LNCAP (cell line): ENCODE measurements at regions not wholly inside any gene's neighbourhood (a gene's known extent, or its start where the extent isn't known, plus 50 kb on each side); places are given as distances from the start of the nearest gene placed in this dataset.

Experiments
- TF ChIP-seq, protein P1 (sequence below): fragments of 450-650 bp; IDR thresholded peaks from 2 replicates; pipeline ENCODE4 v1.5.1; 2017; ENCODE audit warnings: mild to moderate bottlenecking

DNA sequence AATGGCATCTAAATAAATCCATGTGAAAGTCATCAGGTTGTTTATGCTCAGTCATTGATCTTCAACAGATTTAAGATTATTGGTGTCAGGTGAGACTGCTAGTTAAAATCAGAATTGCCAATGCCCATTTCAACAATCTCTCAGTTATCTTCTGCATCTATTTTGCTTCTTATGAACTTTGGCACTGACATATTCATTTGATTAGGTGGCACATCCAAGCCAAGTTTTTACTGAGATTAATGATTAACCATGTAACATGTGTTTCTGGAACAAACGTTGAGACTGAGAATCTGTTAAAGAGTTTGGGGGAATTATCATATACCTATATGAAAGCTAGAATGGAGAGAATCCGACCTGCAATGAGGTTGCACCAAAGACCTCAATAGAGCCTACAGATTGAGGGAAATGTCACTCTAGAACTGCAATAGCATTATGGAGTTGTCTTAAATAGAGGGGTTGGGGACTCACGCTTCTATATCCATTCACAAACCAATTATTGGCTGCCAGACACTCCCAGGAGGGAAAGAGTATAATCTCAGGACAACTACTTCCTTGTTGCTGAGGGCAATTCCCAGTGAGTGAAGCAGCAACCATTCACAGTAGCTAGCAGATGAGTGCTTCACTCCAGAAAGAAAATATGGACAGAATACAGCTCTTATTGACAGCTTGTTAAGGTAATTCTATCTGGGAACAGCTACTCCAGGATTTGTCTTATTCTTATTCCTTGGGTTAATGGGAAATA is 891.3 kb downstream of the SQOR start:
- TF ChIP-seq, protein P1, sequence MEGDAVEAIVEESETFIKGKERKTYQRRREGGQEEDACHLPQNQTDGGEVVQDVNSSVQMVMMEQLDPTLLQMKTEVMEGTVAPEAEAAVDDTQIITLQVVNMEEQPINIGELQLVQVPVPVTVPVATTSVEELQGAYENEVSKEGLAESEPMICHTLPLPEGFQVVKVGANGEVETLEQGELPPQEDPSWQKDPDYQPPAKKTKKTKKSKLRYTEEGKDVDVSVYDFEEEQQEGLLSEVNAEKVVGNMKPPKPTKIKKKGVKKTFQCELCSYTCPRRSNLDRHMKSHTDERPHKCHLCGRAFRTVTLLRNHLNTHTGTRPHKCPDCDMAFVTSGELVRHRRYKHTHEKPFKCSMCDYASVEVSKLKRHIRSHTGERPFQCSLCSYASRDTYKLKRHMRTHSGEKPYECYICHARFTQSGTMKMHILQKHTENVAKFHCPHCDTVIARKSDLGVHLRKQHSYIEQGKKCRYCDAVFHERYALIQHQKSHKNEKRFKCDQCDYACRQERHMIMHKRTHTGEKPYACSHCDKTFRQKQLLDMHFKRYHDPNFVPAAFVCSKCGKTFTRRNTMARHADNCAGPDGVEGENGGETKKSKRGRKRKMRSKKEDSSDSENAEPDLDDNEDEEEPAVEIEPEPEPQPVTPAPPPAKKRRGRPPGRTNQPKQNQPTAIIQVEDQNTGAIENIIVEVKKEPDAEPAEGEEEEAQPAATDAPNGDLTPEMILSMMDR, result no peak

DNA sequence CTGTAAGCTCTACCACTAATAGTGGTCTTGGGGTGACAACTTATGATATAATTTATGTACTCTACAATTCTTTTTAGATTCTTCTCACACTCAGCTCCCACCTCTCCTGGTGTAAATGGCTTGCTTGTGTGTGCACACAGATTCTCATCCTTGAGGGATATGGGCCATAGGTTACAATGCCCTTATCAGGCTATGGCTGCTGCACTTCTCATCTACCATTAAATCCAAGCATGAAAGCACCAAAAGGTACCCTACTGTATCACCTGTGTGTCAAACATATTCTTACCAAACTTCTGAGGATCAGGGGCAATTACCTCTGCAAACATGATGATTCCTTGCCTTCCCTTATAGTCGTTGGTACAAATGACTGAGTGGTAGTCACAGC is 891.9 kb downstream of the SQOR start:
- TF ChIP-seq, protein P1, result no peak

- TF ChIP-seq, protein P1, result no peak
Measured at GRCh38 chr15:46543626-46544025, 908.8 kb downstream of the SQOR start.

DNA sequence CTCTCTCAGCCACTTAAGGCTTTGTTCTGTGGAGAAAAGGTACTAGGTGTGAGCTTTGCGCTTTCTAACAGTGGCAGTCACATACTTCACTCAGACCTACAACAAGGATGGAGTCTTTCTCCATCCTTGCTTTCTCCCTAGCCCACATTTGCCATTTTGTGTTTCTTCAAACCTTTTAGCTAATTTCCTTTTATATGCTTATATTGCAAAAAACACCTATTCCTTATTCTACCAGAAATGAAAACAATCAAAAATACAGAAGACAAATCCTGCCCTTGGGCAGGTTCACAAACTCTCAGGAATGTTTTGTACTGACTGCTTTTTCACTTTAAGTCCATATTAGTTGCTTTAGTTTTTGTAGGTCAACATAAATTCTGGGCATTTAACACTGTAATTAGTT is 914.2 kb downstream of the SQOR start:
- TF ChIP-seq, protein P1, result no peak

DNA sequence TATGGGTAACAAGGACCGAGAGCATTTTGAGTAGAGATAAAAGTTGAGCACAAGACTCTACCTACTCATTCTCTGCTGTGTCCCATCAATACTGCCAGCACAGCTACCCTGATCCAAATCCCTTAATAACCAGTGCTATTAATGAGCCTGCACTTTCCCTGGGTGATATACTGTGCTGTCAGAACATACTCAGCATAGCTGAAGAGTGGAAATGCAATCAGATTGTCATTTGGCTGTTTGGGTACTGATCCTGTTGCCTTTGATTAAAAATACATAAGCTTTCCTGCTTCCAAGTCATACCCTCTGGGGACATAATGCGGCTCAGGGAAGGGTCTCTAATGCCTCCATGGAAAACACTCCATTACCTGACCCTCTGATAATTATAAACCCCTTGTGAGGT is 917.5 kb downstream of the SQOR start:
- TF ChIP-seq, protein P1, result no peak

GRCh38 chr15:46555547-46555946 is 920.7 kb downstream of the SQOR start:
- TF ChIP-seq, protein P1, result no peak

GRCh38 chr15:46556010-46556409 is 921.2 kb downstream of the SQOR start:
- TF ChIP-seq, protein P1, result no peak
